CD4-positive, alpha-beta memory T cell (primary cell): ENCODE measurements at regions not wholly inside any gene's neighbourhood (a gene's known extent, or its start where the extent isn't known, plus 50 kb on each side); places are given as distances from the start of the nearest gene placed in this dataset.

Source experiments
- CTCF ChIA-PET: fragments of 350-600 bp; sonication (Branson Sonifier 250); formaldehyde crosslinking; loops from one replicate; lab custom pipeline; 2021; ENCODE audit warnings: inconsistent platforms; ENCODE audit not compliant: partially characterized antibody; lab: Charles Lee
- POLR2A ChIA-PET: fragments of 350-600 bp; sonication (Branson Sonifier 250); formaldehyde crosslinking; loops from one replicate; lab custom pipeline; 2021; ENCODE audit not compliant: partially characterized antibody; lab: Charles Lee
- DNase-seq, 5 donors: peaks; one replicate each; pipeline versions ENCODE4 v3.0.0 to v3.0.0-alpha.2; 2020 to 2022; ENCODE audit warnings: mixed read lengths in 1 of 5
- H3K27ac ChIP-seq: one replicate; pipeline ENCODE4 v1.7.0; 2013; ENCODE audit warnings: low read depth, low read length
- H3K27me3 ChIP-seq: 2 replicates; pipeline ENCODE4 v1.7.0; 2013; ENCODE audit warnings: mild to moderate bottlenecking, low read length, moderate library complexity; ENCODE audit not compliant: insufficient read depth
- H3K36me3 ChIP-seq: 2 replicates; pipeline ENCODE4 v1.7.0; 2013; ENCODE audit warnings: mild to moderate bottlenecking, low read length, moderate library complexity; ENCODE audit not compliant: insufficient read depth
- H3K4me1 ChIP-seq: 2 replicates; pipeline ENCODE4 v1.7.0; 2013; ENCODE audit warnings: mild to moderate bottlenecking, low read length, moderate library complexity; ENCODE audit not compliant: insufficient read depth
- H3K4me3 ChIP-seq, 2 donors: one replicate each; pipeline ENCODE4 v1.7.0; 2013; ENCODE audit warnings: low read length in 2 of 2, mild to moderate bottlenecking in 1 of 2
- H3K9me3 ChIP-seq, 2 donors: one replicate each; pipeline ENCODE4 v1.7.0; 2013; ENCODE audit warnings: low read length in 2 of 2, control low read depth in 1 of 2; ENCODE audit not compliant: control insufficient read depth in 1 of 2
- H3K27ac Mint-ChIP-seq, 7 donors: one replicate each; pipeline ENCODE4 v1.8.0; 2020 to 2021; ENCODE audit warnings: mixed read lengths in 7 of 7, mild to moderate bottlenecking in 6 of 7, inconsistent platforms in 3 of 7, moderate library complexity in 3 of 7
- H3K27me3 Mint-ChIP-seq, 2 donors: one replicate each; pipeline ENCODE4 v1.8.0; 2020 to 2021; ENCODE audit warnings: mixed read lengths in 2 of 2
- H3K36me3 Mint-ChIP-seq, 2 donors: one replicate each; pipeline ENCODE4 v1.8.0; 2020 to 2021; ENCODE audit warnings: mixed read lengths in 2 of 2, inconsistent platforms in 1 of 2, mild to moderate bottlenecking in 1 of 2
- H3K4me1 Mint-ChIP-seq, 4 donors: one replicate each; pipeline ENCODE4 v1.8.0; 2020 to 2021; ENCODE audit warnings: mixed read lengths in 4 of 4, mild to moderate bottlenecking in 1 of 4
- H3K4me3 Mint-ChIP-seq, 8 donors: one replicate each; pipeline ENCODE4 v1.8.0; 2020 to 2021; ENCODE audit warnings: mixed read lengths in 8 of 8, mild to moderate bottlenecking in 7 of 8, moderate library complexity in 6 of 8, inconsistent platforms in 3 of 8
- H3K9me3 Mint-ChIP-seq, 8 donors: one replicate each; pipeline ENCODE4 v1.8.0; 2020 to 2021; ENCODE audit warnings: mixed read lengths in 8 of 8, mild to moderate bottlenecking in 5 of 8, inconsistent platforms in 3 of 8, moderate library complexity in 1 of 8
- intact Hi-C: fragments of 100-400 bp; cut with micrococcal nuclease; formaldehyde crosslinking; loops from one replicate; pipeline ENCODE4 v1.15.1; 2023

GRCh38 chr4:37771771-37772170 lies 54.7 kb upstream of the PGM2 start:
- Histone ChIP-seq H3K27ac (no peak overlapping the region), H3K4me1 (no peaks in the 10 kb centered on the region), H3K36me3 (no peaks in the 10 kb centered on the region), H3K27me3 (no peaks in the 10 kb centered on the region), H3K4me3 (no peak overlapping the region), H3K9me3 (no peaks in the 10 kb centered on the region)
- no peaks in the 10 kb centered on the region for H3K27me3 Mint-ChIP-seq
- no peak overlapping the region for H3K4me3 Mint-ChIP-seq
- DNase-seq = no peak
- POLR2A ChIA-PET = no interaction called here
- H3K9me3 Mint-ChIP-seq = peaks cover 0 to 2% (median 0%) of the 10 kb centered on the region in 8 donors
- H3K4me1 Mint-ChIP-seq = peaks cover 0 to 3% (median 0%) of the 10 kb centered on the region in 4 donors
- intact Hi-C loops = no loop called here
- H3K27ac Mint-ChIP-seq = no peak overlapping the region
- H3K36me3 Mint-ChIP-seq = no peaks in the 10 kb centered on the region
- CTCF ChIA-PET = no interaction called here

GRCh38 chr4:37770016-37770415 lies 56.5 kb upstream of the PGM2 start:
- H3K36me3 ChIP-seq = no peaks in the 10 kb centered on the region
- ChIA-PET POLR2A (no interaction called here), CTCF (no interaction called here)
- no peak overlapping the region for H3K4me3 ChIP-seq
- no peaks in the 10 kb centered on the region for H3K9me3 ChIP-seq
- H3K36me3 Mint-ChIP-seq = no peaks in the 10 kb centered on the region
- peaks cover 0 to 3% (median 0%) of the 10 kb centered on the region in 4 donors for H3K4me1 Mint-ChIP-seq
- H3K27me3 ChIP-seq = no peaks in the 10 kb centered on the region
- no peak overlapping the region for H3K27ac Mint-ChIP-seq
- H3K4me1 ChIP-seq = no peaks in the 10 kb centered on the region
- H3K27ac ChIP-seq = no peak overlapping the region
- H3K4me3 Mint-ChIP-seq = no peak overlapping the region
- no peak for DNase-seq
- H3K9me3 Mint-ChIP-seq = peaks cover 0 to 2% (median 0%) of the 10 kb centered on the region in 8 donors
- intact Hi-C loops = no loop called here
- no peaks in the 10 kb centered on the region for H3K27me3 Mint-ChIP-seq

GRCh38 chr4:37769391-37769989 lies 57.0 kb upstream of the PGM2 start:
- Histone ChIP-seq H3K9me3 (no peaks in the 10 kb centered on the region), H3K27ac (no peak overlapping the region), H3K4me3 (no peak overlapping the region), H3K4me1 (no peaks in the 10 kb centered on the region), H3K36me3 (no peaks in the 10 kb centered on the region), H3K27me3 (no peaks in the 10 kb centered on the region)
- no peaks in the 10 kb centered on the region for H3K36me3 Mint-ChIP-seq
- no peaks in the 10 kb centered on the region for H3K27me3 Mint-ChIP-seq
- no peak overlapping the region for H3K27ac Mint-ChIP-seq
- intact Hi-C loops = no loop called here
- peaks cover 0 to 3% (median 0%) of the 10 kb centered on the region in 4 donors for H3K4me1 Mint-ChIP-seq
- no peak for DNase-seq
- CTCF ChIA-PET = no interaction called here
- no peak overlapping the region for H3K4me3 Mint-ChIP-seq
- POLR2A ChIA-PET = no interaction called here
- peaks cover 0 to 2% (median 0%) of the 10 kb centered on the region in 8 donors for H3K9me3 Mint-ChIP-seq

- Mint-ChIP-seq H3K36me3 (no peaks in the 10 kb centered on the region), H3K27me3 (no peaks in the 10 kb centered on the region), H3K27ac (no peak overlapping the region), H3K4me1 (peaks cover 0 to 3% (median 0%) of the 10 kb centered on the region in 4 donors), H3K4me3 (no peak overlapping the region), H3K9me3 (peaks cover 0 to 2% (median 0%) of the 10 kb centered on the region in 8 donors)
- Histone ChIP-seq H3K27me3 (no peaks in the 10 kb centered on the region), H3K9me3 (no peaks in the 10 kb centered on the region), H3K4me3 (no peak overlapping the region), H3K4me1 (no peaks in the 10 kb centered on the region), H3K36me3 (no peaks in the 10 kb centered on the region), H3K27ac (no peak overlapping the region)
- intact Hi-C loops = no loop called here
- ChIA-PET CTCF (interaction anchor here (1.1 to 1.7 kb wide), 3 partner anchors 9 to 206 kb away, joined by 3 to 11 read pairs (median 4); no protein-coding TSS in a partner anchor), POLR2A (no interaction called here)
- no peak for DNase-seq
Measured at GRCh38 chr4:37767546-37767945, 58.9 kb upstream of the PGM2 start.

GRCh38 chr4:37767019-37767418 lies 59.5 kb upstream of the PGM2 start:
- Mint-ChIP-seq H3K9me3 (peaks cover 0 to 2% (median 0%) of the 10 kb centered on the region in 8 donors), H3K27me3 (no peaks in the 10 kb centered on the region), H3K27ac (no peak overlapping the region), H3K36me3 (no peaks in the 10 kb centered on the region), H3K4me3 (no peak overlapping the region), H3K4me1 (peaks cover 0 to 3% (median 0%) of the 10 kb centered on the region in 4 donors)
- H3K36me3 ChIP-seq = no peaks in the 10 kb centered on the region
- H3K27me3 ChIP-seq = no peaks in the 10 kb centered on the region
- H3K4me3 ChIP-seq = no peak overlapping the region
- no peak for DNase-seq
- H3K27ac ChIP-seq = no peak overlapping the region
- ChIA-PET POLR2A (no interaction called here), CTCF (interaction anchor here (1.1 to 1.7 kb wide), 2 partner anchors 164 to 206 kb away, joined by 3 to 11 read pairs; no protein-coding TSS in a partner anchor)
- H3K9me3 ChIP-seq = no peaks in the 10 kb centered on the region
- intact Hi-C loops = no loop called here
- no peaks in the 10 kb centered on the region for H3K4me1 ChIP-seq

- Histone ChIP-seq H3K4me3 (no peak overlapping the region), H3K27me3 (no peaks in the 10 kb centered on the region), H3K4me1 (no peaks in the 10 kb centered on the region), H3K9me3 (no peaks in the 10 kb centered on the region), H3K36me3 (no peaks in the 10 kb centered on the region), H3K27ac (no peak overlapping the region)
- H3K27ac Mint-ChIP-seq = no peak overlapping the region
- no peaks in the 10 kb centered on the region for H3K27me3 Mint-ChIP-seq
- DNase-seq = no peak
- CTCF ChIA-PET = interaction anchor here (1.0 to 1.3 kb wide), 3 partner anchors 11 to 34 kb away, joined by 3 read pairs; no protein-coding TSS in a partner anchor
- H3K4me1 Mint-ChIP-seq = peaks cover 0 to 3% (median 0%) of the 10 kb centered on the region in 4 donors
- intact Hi-C loops = no loop called here
- peaks cover 0 to 2% (median 0%) of the 10 kb centered on the region in 8 donors for H3K9me3 Mint-ChIP-seq
- no peak overlapping the region for H3K4me3 Mint-ChIP-seq
- H3K36me3 Mint-ChIP-seq = no peaks in the 10 kb centered on the region
- POLR2A ChIA-PET = no interaction called here
Measured at GRCh38 chr4:37765741-37766140, 60.7 kb upstream of the PGM2 start.

GRCh38 chr4:37763831-37764230 lies 62.7 kb upstream of the PGM2 start:
- Mint-ChIP-seq H3K9me3 (peaks cover 0 to 2% (median 0%) of the 10 kb centered on the region in 8 donors), H3K36me3 (no peaks in the 10 kb centered on the region), H3K4me1 (peaks cover 0 to 3% (median 0%) of the 10 kb centered on the region in 4 donors), H3K27me3 (peaks cover 0 to 1% of the 10 kb centered on the region in 2 donors), H3K4me3 (no peak overlapping the region), H3K27ac (no peak overlapping the region)
- CTCF ChIA-PET = no interaction called here
- no peak overlapping the region for H3K4me3 ChIP-seq
- no peak overlapping the region for H3K27ac ChIP-seq
- no peaks in the 10 kb centered on the region for H3K36me3 ChIP-seq
- no peaks in the 10 kb centered on the region for H3K4me1 ChIP-seq
- H3K27me3 ChIP-seq = no peaks in the 10 kb centered on the region
- H3K9me3 ChIP-seq = no peaks in the 10 kb centered on the region
- intact Hi-C loops = no loop called here
- DNase-seq = no peak
- POLR2A ChIA-PET = no interaction called here
